HepG2 (cell line): ENCODE measurements at regions not wholly inside any gene's neighbourhood (a gene's known extent, or its start where the extent isn't known, plus 50 kb on each side); places are given as distances from the start of the nearest gene placed in this dataset.

ENCODE experiments used
- CTCF ChIP-seq: sonication (generic); formaldehyde crosslinking; IDR thresholded peaks from 2 replicates; pipeline ENCODE4 v1.5.0; 2020; ENCODE audit warnings: mild to moderate bottlenecking, missing genetic modification reagents, moderate library complexity
- ELK4 ChIP-seq: sonication (generic); formaldehyde crosslinking; IDR thresholded peaks from 2 replicates; pipeline ENCODE4 v1.9.0; 2021; ENCODE audit warnings: missing genetic modification reagents, borderline replicate concordance
- GABPA ChIP-seq, 2 experiments: IDR thresholded peaks; 2 replicates each; pipeline ENCODE4 v1.6.1; 2011 to 2016; ENCODE audit warnings: low read depth in 2 of 2, low read length in 1 of 2, missing biosample characterization in 1 of 2, missing genetic modification characterization in 1 of 2
- NCOA5 ChIP-seq: sonication (generic); formaldehyde crosslinking; IDR thresholded peaks from 2 replicates; pipeline ENCODE4 v1.4.0; 2020; ENCODE audit warnings: missing genetic modification reagents
- RXRA ChIP-seq: sonication (generic); formaldehyde crosslinking; IDR thresholded peaks from 2 replicates; pipeline ENCODE4 v1.5.1; 2020; ENCODE audit warnings: missing genetic modification reagents
- SRY ChIP-seq: sonication (generic); formaldehyde crosslinking; IDR thresholded peaks from 2 replicates; pipeline ENCODE4 v1.8.0; 2022; ENCODE audit warnings: mild to moderate bottlenecking, missing genetic modification reagents
- TFDP2 ChIP-seq: sonication (generic); formaldehyde crosslinking; IDR thresholded peaks from 2 replicates; pipeline ENCODE4 v1.4.0; 2020; ENCODE audit warnings: missing genetic modification reagents
- UBTF ChIP-seq: sonication (generic); formaldehyde crosslinking; IDR thresholded peaks from 2 replicates; pipeline ENCODE4 v1.4.0; 2020; ENCODE audit warnings: mild to moderate bottlenecking, missing genetic modification reagents

- TF ChIP-seq RXRA (CRISPR knock-in tag), result no peak
- TF ChIP-seq CTCF (CRISPR knock-in tag), result no peak
- no peak for TF ChIP-seq SRY (CRISPR knock-in tag)
- TF ChIP-seq ELK4, result no peak
- TF ChIP-seq TFDP2, result no peak
- TF ChIP-seq NCOA5 (CRISPR knock-in tag), result no peak
- no peak for TF ChIP-seq UBTF (CRISPR knock-in tag)
- TF ChIP-seq GABPA (IDR thresholded peaks at IDR 0.05; ENCODE audit: low read depth, low read length), result no peak
- TF ChIP-seq GABPA (CRISPR knock-in tag; IDR thresholded peaks at IDR 0.05; ENCODE audit: low read depth), result no peak
Measured at GRCh38 chr7:119594956-119595355, 678.0 kb upstream of the KCND2 start.
